ELF-1 (cell line): ENCODE measurements at regions not wholly inside any gene's neighbourhood (a gene's known extent, or its start where the extent isn't known, plus 50 kb on each side); places are given as distances from the start of the nearest gene placed in this dataset.
A peak's percentile ranks its signal among the peaks of the same experiment; 100 is the strongest.

Experiments
- DNase-seq: peaks from one replicate; pipeline ENCODE4 v3.0.0-alpha.2; 2016; ENCODE audit warnings: low read depth, low spot score

DNA sequence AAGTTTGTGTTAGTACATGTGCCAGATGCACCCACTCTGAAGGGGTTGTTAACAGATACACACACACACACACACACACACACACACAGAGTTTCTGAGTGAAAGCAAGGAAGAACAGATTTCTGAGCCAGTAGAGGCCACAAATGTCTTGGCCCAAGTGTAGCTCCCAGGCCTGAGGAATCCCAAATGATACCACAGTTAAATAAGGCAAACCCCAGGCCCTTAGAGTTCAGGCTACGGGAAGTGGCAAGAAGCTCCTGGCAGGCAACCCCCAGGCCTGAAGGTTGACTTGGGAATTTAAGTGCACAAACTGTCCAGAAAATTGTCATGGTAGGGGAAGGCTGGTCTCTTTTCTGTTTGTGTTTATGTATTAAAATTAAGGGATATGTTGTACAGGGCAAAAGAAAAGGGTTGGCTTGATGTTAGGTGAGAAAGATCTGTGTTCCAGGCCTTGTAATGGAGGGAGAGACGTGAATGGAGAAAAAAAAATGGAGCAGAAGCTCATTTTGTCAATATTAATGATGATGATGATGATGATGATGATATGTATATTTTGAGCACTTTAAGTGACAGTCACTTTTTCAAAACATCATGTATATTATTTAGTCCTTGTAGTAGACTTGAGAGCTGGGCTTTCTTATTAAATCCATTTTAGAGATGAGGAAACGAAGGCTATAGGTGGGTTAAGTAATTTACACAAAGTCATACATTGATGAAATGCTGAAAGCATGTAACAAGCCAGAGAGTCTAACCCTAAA is 317.0 kb upstream of the JAG1 start:
- DNase-seq, result no peak

- no peak for DNase-seq
Observed at GRCh38 chr20:10992731-10993130, 318.9 kb upstream of the JAG1 start.

DNA sequence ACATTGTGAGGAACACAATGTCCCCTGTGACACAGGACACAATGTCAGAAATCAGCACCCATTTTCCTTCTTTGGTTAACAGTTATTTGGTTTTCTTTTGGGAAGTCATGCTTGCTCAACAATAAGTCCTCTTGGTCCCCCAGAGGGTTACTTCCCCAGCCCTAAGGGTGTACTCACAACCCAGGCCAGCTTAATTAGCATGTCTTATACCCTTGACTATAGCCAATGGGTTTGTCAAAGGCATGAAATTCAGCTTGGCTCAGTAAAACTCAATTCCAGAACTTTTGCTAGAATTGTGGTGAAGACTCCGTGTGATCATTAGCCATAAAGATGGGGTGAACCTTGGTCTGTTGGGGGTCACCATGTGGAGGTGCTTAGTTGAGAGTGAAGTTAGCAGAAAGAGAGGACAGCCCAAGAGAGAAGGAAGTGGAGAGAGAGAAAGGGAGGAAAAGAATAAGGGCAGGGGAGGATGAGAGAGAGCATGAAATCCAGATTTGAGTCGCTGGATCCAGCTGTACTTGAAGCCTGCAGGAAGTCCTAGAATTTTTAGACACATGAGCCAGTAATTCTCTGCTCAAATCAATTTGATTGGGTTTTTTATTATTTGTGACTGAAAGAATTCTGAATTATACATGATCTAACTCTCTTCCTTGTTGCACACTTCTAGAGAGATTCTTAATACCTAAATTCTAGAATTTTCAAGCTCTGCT is 321.3 kb upstream of the JAG1 start:
- DNase-seq, result no peak

DNA sequence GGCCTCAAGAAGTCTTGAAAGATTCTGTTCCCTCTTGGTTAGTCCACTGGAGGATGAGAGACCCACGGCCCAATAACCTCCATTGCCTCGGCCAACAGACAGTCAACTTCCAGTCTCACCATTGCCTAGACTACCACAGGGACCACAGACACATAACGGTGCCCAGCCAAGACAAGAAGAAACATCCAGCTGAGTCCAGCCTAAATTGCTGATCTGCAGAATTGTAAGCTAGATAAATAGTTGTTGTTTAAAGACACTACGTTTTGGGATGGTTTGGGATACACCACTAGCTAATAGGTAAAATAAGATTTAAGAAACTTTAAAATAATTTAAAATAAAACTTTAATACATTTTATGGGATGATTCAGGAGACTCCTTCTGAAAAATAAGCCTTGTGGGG is 324.7 kb upstream of the JAG1 start:
- DNase-seq, result no peak

DNA sequence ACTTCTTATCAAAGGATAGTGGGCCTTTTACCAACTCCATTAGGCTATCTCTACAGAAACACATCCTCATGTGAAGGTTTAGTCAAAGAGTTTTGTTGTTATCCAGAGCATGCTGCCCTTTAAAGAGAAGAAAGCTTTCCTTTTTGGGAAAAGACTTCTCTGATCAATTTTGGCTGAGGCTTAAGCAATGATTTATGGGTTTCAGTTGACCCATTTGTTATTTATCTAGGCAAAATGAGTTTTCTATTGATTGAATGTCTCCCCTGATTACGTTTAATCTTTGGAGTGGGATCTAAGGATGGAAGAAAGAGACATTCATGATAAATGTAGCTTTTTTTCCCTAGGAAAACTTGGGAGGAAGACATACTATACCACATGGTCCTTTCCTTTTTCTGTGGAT is 326.6 kb upstream of the JAG1 start:
- no peak for DNase-seq

- DNase-seq, result no peak
Observed at GRCh38 chr20:11001302-11001701, 327.5 kb upstream of the JAG1 start.

DNA sequence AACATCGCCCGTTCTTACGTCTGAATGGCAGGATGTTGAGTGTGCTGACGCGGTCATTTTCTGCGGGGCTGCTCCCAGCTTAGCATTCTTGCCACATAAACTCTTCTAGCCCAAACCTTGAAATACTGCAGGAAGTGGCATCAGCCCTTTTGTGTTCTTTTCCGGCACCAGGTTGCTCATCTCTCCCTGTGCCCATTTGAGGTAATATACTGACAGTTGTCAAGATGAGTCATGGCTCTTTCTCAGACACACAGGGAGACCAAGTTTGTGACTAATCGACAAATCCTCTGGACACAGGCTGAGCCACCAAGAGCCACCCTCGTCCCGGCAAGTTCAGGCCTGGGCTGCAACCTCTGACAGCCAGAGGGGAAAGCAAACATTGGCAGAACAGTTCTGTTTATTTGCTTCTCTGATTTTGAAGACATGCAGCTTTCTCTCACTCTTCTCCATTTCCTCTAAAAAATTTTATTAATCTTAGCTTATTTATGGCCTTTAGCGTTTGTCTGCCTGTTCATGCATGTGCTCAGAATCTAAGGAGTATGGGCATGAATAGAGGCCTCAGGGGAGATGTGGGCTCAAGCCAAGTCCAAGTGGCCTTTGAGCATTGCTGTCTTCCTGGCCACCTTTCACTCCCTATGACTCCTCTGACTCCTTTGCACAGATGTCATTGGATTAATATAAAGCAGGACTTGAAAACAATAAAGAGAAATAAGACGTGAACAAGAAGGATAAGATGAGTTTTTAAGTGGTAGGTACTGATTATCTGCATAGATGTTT is 328.2 kb upstream of the JAG1 start:
- DNase-seq, result no peak

- no peak for DNase-seq
Observed at GRCh38 chr20:11003341-11003740, 329.5 kb upstream of the JAG1 start.

GRCh38 chr20:11008444-11009033 is 334.7 kb upstream of the JAG1 start:
- DNase-seq, result no peak

DNA sequence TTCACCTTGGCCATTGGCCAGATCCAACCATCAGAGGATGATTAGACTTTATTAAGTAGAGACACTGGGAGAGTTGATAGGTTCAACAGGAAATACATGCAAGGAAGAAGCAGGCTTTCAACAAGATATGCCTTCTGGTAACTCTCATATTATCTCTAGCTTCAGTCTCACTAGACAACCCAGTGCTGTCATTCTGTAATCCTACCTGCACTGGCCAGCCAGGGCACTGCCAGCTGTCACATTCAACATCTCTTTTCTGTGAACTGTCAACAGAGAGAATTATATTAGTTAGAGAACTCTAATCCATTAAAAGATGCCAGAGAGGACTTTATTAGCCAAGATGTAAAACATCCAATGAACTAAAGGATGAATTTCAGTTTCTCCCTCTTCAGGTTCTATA is 337.9 kb upstream of the JAG1 start:
- DNase-seq, result no peak

- DNase-seq, result no peak
Observed at GRCh38 chr20:11012975-11013374, 339.2 kb upstream of the JAG1 start.

- DNase-seq, result no peak
Observed at GRCh38 chr20:11013801-11014200, 340.0 kb upstream of the JAG1 start.

DNA sequence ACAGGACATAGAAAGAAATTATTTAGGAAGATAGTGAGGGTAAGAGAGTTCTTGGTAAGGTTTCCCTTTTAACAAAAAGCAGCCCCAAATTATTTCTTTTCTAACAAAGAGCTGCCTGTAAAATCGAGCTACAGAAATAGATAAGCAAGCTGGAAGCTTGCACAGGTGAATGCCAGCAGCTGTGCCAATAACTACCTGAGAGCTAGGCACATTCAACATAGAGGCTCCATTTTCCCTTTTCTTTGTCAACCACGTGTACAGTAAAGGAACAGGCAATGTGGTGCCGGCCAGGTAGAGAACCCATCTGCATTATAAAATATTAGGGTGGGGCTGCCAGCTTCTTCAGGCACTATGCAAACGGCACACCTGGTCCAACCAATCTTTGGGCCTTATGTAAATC is 341.6 kb upstream of the JAG1 start:
- no peak for DNase-seq

- DNase-seq, result no peak
Observed at GRCh38 chr20:11017446-11017845, 343.6 kb upstream of the JAG1 start.

- DNase-seq, result peak; percentile 23
Observed at GRCh38 chr20:11018668-11019170, 344.9 kb upstream of the JAG1 start.

- no peak for DNase-seq
Observed at GRCh38 chr20:11020712-11021111, 346.9 kb upstream of the JAG1 start.

DNA sequence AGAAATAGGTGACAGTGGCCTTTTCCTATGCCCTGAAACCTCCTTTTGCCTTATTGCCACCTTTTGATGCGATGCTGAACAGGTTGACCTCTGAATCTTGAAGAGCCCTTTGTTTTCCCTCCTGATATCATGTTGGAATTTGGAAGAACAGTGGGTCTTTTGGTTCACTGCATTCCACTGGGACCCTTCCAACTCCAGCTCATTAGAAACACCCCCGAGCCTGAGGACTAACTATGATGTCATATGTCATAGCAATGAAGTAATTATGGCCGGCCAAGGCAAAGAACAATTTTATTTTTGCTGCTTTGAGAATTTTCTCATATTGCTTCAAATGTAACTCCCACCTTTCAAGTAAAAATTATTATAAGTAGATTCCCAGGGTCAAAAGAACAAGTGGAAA is 353.4 kb upstream of the JAG1 start:
- no peak for DNase-seq

DNA sequence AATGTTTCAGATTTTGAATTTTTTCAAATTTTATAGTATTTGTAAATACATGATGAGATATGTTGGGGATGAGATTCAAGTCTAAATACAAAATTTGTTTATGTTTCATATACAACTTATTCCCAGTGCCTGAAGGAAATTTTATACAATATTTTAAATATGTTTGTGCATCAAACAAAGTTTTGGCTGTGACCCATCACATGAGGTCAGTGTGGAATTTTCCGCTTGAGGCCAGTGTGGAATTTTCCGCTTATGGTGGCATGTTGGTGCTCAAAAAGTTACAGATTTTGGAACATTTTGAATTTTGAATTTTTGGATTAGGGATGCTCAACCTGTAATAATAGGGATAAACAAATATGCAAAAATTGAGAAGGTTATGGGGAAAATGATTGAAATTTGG is 356.6 kb upstream of the JAG1 start:
- no peak for DNase-seq

GRCh38 chr20:11031300-11031699 is 357.5 kb upstream of the JAG1 start:
- DNase-seq, result no peak

DNA sequence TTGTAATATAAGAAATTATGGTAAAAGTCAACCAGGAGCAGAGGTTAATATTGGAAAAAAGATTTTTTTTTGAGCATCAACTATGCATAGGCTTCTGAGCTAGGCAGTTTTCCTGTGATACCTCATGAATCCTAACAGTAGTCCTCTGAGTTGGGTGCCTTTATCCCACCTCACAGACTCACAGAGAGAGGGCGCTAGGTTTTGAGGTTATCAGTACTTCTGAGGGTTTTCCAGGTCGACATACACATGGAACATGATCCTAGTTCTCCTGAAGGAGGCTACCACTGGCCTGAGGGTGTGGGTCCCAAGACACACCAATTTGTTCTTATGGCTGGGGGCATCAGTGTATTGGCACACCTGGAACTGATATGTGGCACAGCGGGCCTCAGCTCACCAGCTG is 358.8 kb upstream of the JAG1 start:
- DNase-seq, result no peak

DNA sequence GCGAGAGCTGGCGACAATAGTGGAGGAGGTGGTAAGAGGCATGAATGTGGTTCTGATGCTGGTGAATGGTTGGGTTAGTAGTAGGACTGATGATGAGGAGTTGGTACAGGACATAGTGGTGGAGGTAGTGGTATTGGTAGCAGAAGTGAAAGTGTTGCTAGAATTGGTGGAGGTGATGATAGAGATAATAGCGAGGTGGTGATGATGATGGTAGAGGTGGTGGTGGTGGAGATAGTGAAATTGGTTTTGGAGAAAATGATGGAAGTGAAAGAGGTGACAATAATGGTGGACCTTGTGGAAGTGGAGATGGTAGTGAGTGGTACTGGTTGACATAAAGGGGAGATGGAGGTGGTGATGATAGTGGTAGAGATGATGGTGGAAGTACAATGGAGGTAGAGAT is 360.2 kb upstream of the JAG1 start:
- no peak for DNase-seq

DNA sequence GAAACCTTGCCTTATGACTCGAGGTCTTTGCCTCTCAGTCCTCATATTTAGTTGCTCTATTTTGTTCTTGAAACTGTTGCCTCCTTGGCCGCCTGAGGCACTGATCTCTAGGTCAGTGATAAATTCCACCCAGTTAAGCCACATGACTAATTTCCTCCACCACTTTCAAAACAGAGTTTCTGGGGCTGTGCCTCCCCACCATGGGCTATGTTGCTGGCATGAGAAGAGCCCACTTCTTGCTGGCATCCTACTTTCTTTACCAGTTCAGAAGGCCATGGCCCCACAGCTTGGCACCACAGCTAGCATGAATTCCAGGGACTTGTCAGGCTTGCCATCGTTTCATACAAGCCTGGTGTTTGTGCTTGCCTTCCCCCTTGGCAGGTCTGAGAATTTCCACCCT is 361.4 kb upstream of the JAG1 start:
- no peak for DNase-seq
